K562 (cell line): ENCODE measurements at regions not wholly inside any gene's neighbourhood (a gene's known extent, or its start where the extent isn't known, plus 50 kb on each side); places are given as distances from the start of the nearest gene placed in this dataset.

Source experiments
- ATAC-seq: fragments of 200-7000 bp; cut with Tn5 transposase; 3 replicates; pipeline ENCODE4 v1.9.1; 2020; ENCODE audit warnings: moderate library complexity
- BruUV-seq: library from RNA; stranded (reverse); fragments of 400-500 nt; replicated peaks from 2 replicates; lab custom pipeline; 2021; lab: Mats Ljungman, UMichigan
- CTCF ChIA-PET: fragments of 300-600 bp; formaldehyde crosslinking; extraction: SDS; loops from one replicate; lab custom pipeline; 2021; ENCODE audit warnings: low intra/inter-chr PET ratio; lab: Yijun Ruan, JAX
- POLR2A ChIA-PET: fragments of 300-600, 350-650 bp; sonication (Branson Sonifier 250); formaldehyde crosslinking; extraction: SDS; loops from one replicate; lab custom pipeline; 2021; ENCODE audit warnings: antibody characterized with exemption, inconsistent platforms; lab: Yijun Ruan, JAX
- DNase-seq, 4 experiments: peaks; one replicate each; pipeline versions ENCODE4 v3.0.0 to v3.0.0-alpha.2; 2011 to 2018; ENCODE audit warnings: low spot score in 3 of 4, mixed read lengths in 3 of 4; ENCODE audit errors: extremely low read depth in 1 of 4
- FAIRE-seq: peaks from 2 replicates; lab custom pipeline; 2011; peaks lifted over from hg19 to GRCh38; lab: Jason Lieb, UNC
- H2AFZ ChIP-seq: 2 replicates; pipeline ENCODE4 v1.6.0; 2011; ENCODE audit warnings: low read depth, low read length, control low read depth, inconsistent platforms
- H3K27ac ChIP-seq: fragments of 200-600 bp; 3 replicates; pipeline ENCODE4 v1.8.0; 2011; ENCODE audit warnings: low read depth, mild to moderate bottlenecking, control low read depth, inconsistent platforms, low read length, moderate library complexity, mixed read lengths; ENCODE audit errors: extremely low read depth
- H3K27me3 ChIP-seq, 2 experiments: fragments of 300-600 bp in 1 of 2; 2 replicates in 1 of 2; 3 replicates in 1 of 2; pipeline versions ENCODE4 v1.6.0 to v1.8.0; 2011; ENCODE audit warnings: inconsistent platforms in 2 of 2, low read length in 2 of 2, mild to moderate bottlenecking in 1 of 2, mixed read lengths in 1 of 2, moderate library complexity in 1 of 2; ENCODE audit not compliant: control insufficient read depth in 2 of 2, insufficient read depth in 2 of 2
- H3K36me3 ChIP-seq: fragments of 300-600 bp; 3 replicates; pipeline ENCODE4 v1.8.0; 2011; ENCODE audit warnings: mild to moderate bottlenecking, low read length, inconsistent platforms; ENCODE audit not compliant: control insufficient read depth, insufficient read depth
- H3K4me1 ChIP-seq, 2 experiments: fragments of 200-600 bp in 1 of 2; replicated peaks in 1 of 2; 2 replicates in 1 of 2; 3 replicates in 1 of 2; pipeline versions ENCODE4 v1.5.1 to v1.8.0; 2011; ENCODE audit warnings: inconsistent platforms in 2 of 2, low read length in 2 of 2, mild to moderate bottlenecking in 1 of 2, mixed read lengths in 1 of 2, moderate library complexity in 1 of 2; ENCODE audit not compliant: control insufficient read depth in 2 of 2, insufficient read depth in 2 of 2
- H3K4me2 ChIP-seq: 2 replicates; pipeline ENCODE4 v1.6.1; 2011; ENCODE audit warnings: low read length, control low read depth, inconsistent platforms, mixed read lengths; ENCODE audit not compliant: insufficient read depth
- H3K4me3 ChIP-seq: fragments of 200-600 bp; sonication (generic), shearing (Covaris generic); 2 replicates; pipeline ENCODE4 v1.5.1; 2016; ENCODE audit warnings: control low read depth, inconsistent platforms
- H3K79me2 ChIP-seq: fragments of 200-600 bp; 3 replicates; pipeline ENCODE4 v1.8.0; 2011; ENCODE audit warnings: low read length, inconsistent platforms; ENCODE audit not compliant: control insufficient read depth, insufficient read depth
- H3K9ac ChIP-seq, 2 experiments: 2 replicates each; pipeline versions ENCODE4 v1.6.0 to v1.6.1; 2011; ENCODE audit warnings: low read depth in 2 of 2, low read length in 2 of 2, control low read depth in 1 of 2, inconsistent platforms in 1 of 2, mild to moderate bottlenecking in 1 of 2, mixed read lengths in 1 of 2; ENCODE audit not compliant: insufficient read depth in 1 of 2
- H3K9me1 ChIP-seq: one replicate; pipeline ENCODE4 v1.6.0; 2011; ENCODE audit warnings: inconsistent platforms, mild to moderate bottlenecking, low read length, moderate library complexity; ENCODE audit not compliant: control insufficient read depth, insufficient read depth
- H3K9me3 ChIP-seq: replicated peaks from 2 replicates; pipeline ENCODE4 v1.5.1; 2011; ENCODE audit warnings: low read depth, low read length, inconsistent platforms; ENCODE audit not compliant: control insufficient read depth, insufficient read depth
- H4K20me1 ChIP-seq: replicated peaks from 2 replicates; pipeline ENCODE4 v1.6.1; 2011; ENCODE audit warnings: low read length, inconsistent platforms, mixed read lengths; ENCODE audit not compliant: control insufficient read depth, insufficient read depth
- ATF7 ChIP-seq: fragments of 450-650 bp; IDR thresholded peaks from 2 replicates; pipeline ENCODE4 v1.7.1; 2014; ENCODE audit warnings: mild to moderate bottlenecking, moderate library complexity
- CHD4 ChIP-seq: fragments of 200-600 bp; sonication (generic); IDR thresholded peaks from 3 replicates; pipeline ENCODE4 v1.6.1; 2012; ENCODE audit warnings: low read depth, mild to moderate bottlenecking, mixed read lengths, low read length, inconsistent platforms; ENCODE audit not compliant: insufficient read depth, insufficient replicate concordance, poor library complexity, severe bottlenecking
- DDX20 ChIP-seq: fragments of 450-650 bp; IDR thresholded peaks from 2 replicates; pipeline ENCODE4 v1.6.1; 2016; ENCODE audit warnings: missing genetic modification characterization, low read depth, mild to moderate bottlenecking, missing compliant biosample characterization, moderate library complexity
- KDM5B ChIP-seq: fragments of 200-600 bp; sonication (generic); IDR thresholded peaks from 2 replicates; pipeline ENCODE4 v1.6.1; 2012; ENCODE audit warnings: low read depth, mild to moderate bottlenecking, moderate library complexity, low read length, control low read depth, inconsistent platforms; ENCODE audit not compliant: insufficient replicate concordance
- RFX1 ChIP-seq: fragments of 450-650 bp; IDR thresholded peaks from 2 replicates; pipeline ENCODE4 v1.6.1; 2016; ENCODE audit warnings: mild to moderate bottlenecking, moderate library complexity
- TEAD4 ChIP-seq, 2 experiments: sonication (generic) in 1 of 2; formaldehyde crosslinking in 1 of 2; IDR thresholded peaks; 2 replicates each; pipeline versions ENCODE4 v1.6.1 to v1.8.0; 2012 to 2022; ENCODE audit warnings: borderline replicate concordance in 1 of 2, inconsistent platforms in 1 of 2, low read length in 1 of 2, mild to moderate bottlenecking in 1 of 2, missing genetic modification reagents in 1 of 2
- ZNF707 ChIP-seq: fragments of 250-450 bp; sonication (Bioruptor Pico); conservative IDR thresholded peaks from 2 replicates; pipeline ENCODE4 v1.8.0; 2022; ENCODE audit warnings: inconsistent platforms, mild to moderate bottlenecking, moderate library complexity
- WGBS: fragments of 100-300 bp; shearing (Covaris generic); methylation state at CpG from one replicate; pipeline ENCODE4 v1.1.6; 2016; ENCODE audit warnings: low coverage, mixed read lengths; ENCODE audit not compliant: insufficient coverage; ENCODE audit errors: missing lambda C conversion rate; 5-methylcytosine and 5-hydroxymethylcytosine counted together
- in situ Hi-C: fragments of 300-500 bp; cut with MboI; formaldehyde crosslinking; loops from 4 replicates; pipeline ENCODE4 v1.15.0; 2018; ENCODE audit warnings: inconsistent platforms, mixed read lengths
- intact Hi-C: fragments of 100-400 bp; cut with micrococcal nuclease; formaldehyde crosslinking; loops from 2 replicates; pipeline ENCODE4 v1.14.2; 2022

DNA sequence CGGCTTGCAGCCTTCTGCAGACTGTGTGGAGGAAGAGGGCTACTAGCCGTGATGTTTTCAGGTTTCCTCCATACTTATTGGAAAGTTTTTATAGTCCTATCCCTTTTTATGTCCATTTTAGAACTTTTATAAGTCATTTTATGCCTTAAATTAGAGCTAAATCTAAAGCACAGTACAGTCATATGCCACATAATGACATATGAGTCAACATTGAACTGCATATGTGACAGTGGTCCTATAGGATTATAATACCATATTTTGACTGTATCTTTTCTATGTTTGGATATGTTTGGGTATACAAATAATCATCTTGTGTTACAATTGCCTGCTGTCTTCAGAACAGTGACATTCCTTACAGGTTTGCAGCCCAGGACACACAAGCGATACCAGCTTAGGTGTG, 200.2 kb downstream of the SPRY1 start (continued):
- no peak for TF ChIP-seq ZNF707

DNA sequence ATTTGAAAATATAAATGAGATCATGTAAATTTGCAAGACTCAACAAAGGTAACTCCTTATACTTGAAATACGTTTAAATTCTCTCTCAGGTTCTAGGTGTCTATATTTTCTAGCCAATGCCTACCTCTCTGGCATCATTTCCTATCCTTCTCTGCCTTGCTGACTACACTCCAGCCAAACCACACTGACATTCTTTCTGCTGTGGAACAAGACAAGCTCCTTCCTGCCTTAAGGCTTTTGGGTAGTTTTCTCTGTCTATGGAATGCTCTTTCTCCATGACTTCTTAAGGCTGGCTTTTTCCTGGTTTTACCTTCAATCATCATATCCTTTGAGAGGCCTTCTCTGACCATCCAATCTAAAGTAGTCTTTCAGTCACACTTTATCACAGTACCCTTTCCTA, 201.0 kb downstream of the SPRY1 start:
- no peak for TF ChIP-seq ATF7
- no peak for TF ChIP-seq RFX1
- no peak for TF ChIP-seq CHD4
- no peak for TF ChIP-seq DDX20
- TF ChIP-seq TEAD4 (IDR thresholded peaks at IDR 0.05; ENCODE audit: low read length): no peak
- TF ChIP-seq TEAD4 (CRISPR knock-in tag; IDR thresholded peaks at IDR 0.05; ENCODE audit: borderline replicate concordance): no peak
- TF ChIP-seq KDM5B: no peak
- intact Hi-C loops (no loop called here), in situ Hi-C loops (no loop called here)
- ChIA-PET CTCF (no interaction called here), POLR2A (no interaction called here)
- H3K4me2 ChIP-seq: no peak overlapping the region
- ATAC-seq (no peak), FAIRE-seq (no peak), DNase-seq (no peak)
- no peaks in the 10 kb centered on the region for H3K9me3 ChIP-seq
- no peaks in the 10 kb centered on the region for H3K79me2 ChIP-seq
- H3K27ac ChIP-seq: no peak overlapping the region
- no peaks in the 10 kb centered on the region for H4K20me1 ChIP-seq
- no TSS peak for BruUV-seq
- 9% methylated on average over 1 of the region's 1 CpG for WGBS
- no peak overlapping the region for H3K9ac ChIP-seq
- H3K4me1 ChIP-seq: peaks cover 0 to 27% of the 10 kb centered on the region in 2 experiments; a peak in 3 of 5 replicates
- H3K27me3 ChIP-seq: no peaks in the 10 kb centered on the region
- H3K36me3 ChIP-seq: no peaks in the 10 kb centered on the region
- no peak overlapping the region for H3K4me3 ChIP-seq
- no peaks in the 10 kb centered on the region for H3K9me1 ChIP-seq
- no peak overlapping the region for H2AFZ ChIP-seq
